ENCODE measurements at regions not wholly inside any gene's neighbourhood (a gene's known extent, or its start where the extent isn't known, plus 50 kb on each side); places are given as distances from the start of the nearest gene placed in this dataset.

- H3K79me2 ChIP-seq (ENCODE audit: control insufficient read depth, insufficient read depth, low read length): no peaks in the 10 kb centered on the region
- H3K27me3 ChIP-seq (ENCODE audit: control insufficient read depth, extremely low read depth, insufficient read depth, low read length): no peaks in the 10 kb centered on the region
- no peak overlapping the region for H3K4me2 ChIP-seq (ENCODE audit: control insufficient read depth, extremely low read depth, insufficient read depth, low read depth, low read length)
- peaks cover 10% of the 10 kb centered on the region for H3K4me1 ChIP-seq (ENCODE audit: control insufficient read depth, extremely low read depth, insufficient read depth, low read length)
- TF ChIP-seq CTCF (optimal IDR thresholded peaks at IDR 0.05 in 1 of 3, IDR thresholded peaks at IDR 0.05 in 1 of 3, conservative IDR thresholded peaks at IDR 0.05 in 1 of 3; ENCODE audit: extremely low read depth in 1 of 3, insufficient read depth in 2 of 3, low read length in 3 of 3) (no peak), EZH2 (IDR thresholded peaks at IDR 0.05; ENCODE audit: low read length) (no peak)
- H3K9me1 ChIP-seq (ENCODE audit: control insufficient read depth, extremely low read depth, insufficient read depth, low read length): no peaks in the 10 kb centered on the region
- H4K20me1 ChIP-seq (ENCODE audit: control insufficient read depth, extremely low read depth, insufficient read depth, low read length): no peaks in the 10 kb centered on the region
- no peak overlapping the region for H3K27ac ChIP-seq (ENCODE audit: control insufficient read depth, insufficient read depth, low read length)
- H3K9me3 ChIP-seq (ENCODE audit: control insufficient read depth, low read depth, low read length): no peaks in the 10 kb centered on the region
- H3K9ac ChIP-seq (ENCODE audit: control insufficient read depth, extremely low read depth, insufficient read depth, low read length): no peak overlapping the region
- H3K36me3 ChIP-seq (ENCODE audit: control insufficient read depth in 2 of 2, extremely low read depth in 1 of 2, insufficient read depth in 2 of 2, low read length in 2 of 2): no peaks in the 10 kb centered on the region
- no peak for FAIRE-seq
- no peak overlapping the region for H2AFZ ChIP-seq (ENCODE audit: control insufficient read depth, low read length)
- dilution Hi-C loops (cut with MboI; ENCODE audit: extremely low pct_ligation_motif_present, low sequenced_read_pairs): no loop called here
- no peak overlapping the region for H3K4me3 ChIP-seq (ENCODE audit: control insufficient read depth in 2 of 3, extremely low read depth in 1 of 3, insufficient read depth in 2 of 3, low read depth in 1 of 3, low read length in 3 of 3)
- DNase-seq (ENCODE audit: low read depth, low spot score): no peak
These were observed 481.8 kb upstream of the NFIA start for GRCh38 chr1:60600532-60600931.

- no peak for TF ChIP-seq CTCF (optimal IDR thresholded peaks at IDR 0.05 in 1 of 3, IDR thresholded peaks at IDR 0.05 in 1 of 3, conservative IDR thresholded peaks at IDR 0.05 in 1 of 3; ENCODE audit: extremely low read depth in 1 of 3, insufficient read depth in 2 of 3, low read length in 3 of 3)
- TF ChIP-seq EZH2 (IDR thresholded peaks at IDR 0.05; ENCODE audit: low read length): no peak
- Histone ChIP-seq H3K4me3 (ENCODE audit: control insufficient read depth in 2 of 3, extremely low read depth in 1 of 3, insufficient read depth in 2 of 3, low read depth in 1 of 3, low read length in 3 of 3) (no peak overlapping the region), H3K9me3 (ENCODE audit: control insufficient read depth, low read depth, low read length) (no peaks in the 10 kb centered on the region), H3K9me1 (ENCODE audit: control insufficient read depth, extremely low read depth, insufficient read depth, low read length) (no peaks in the 10 kb centered on the region), H4K20me1 (ENCODE audit: control insufficient read depth, extremely low read depth, insufficient read depth, low read length) (no peaks in the 10 kb centered on the region), H3K4me1 (ENCODE audit: control insufficient read depth, extremely low read depth, insufficient read depth, low read length) (peaks cover 10% of the 10 kb centered on the region), H3K79me2 (ENCODE audit: control insufficient read depth, insufficient read depth, low read length) (no peaks in the 10 kb centered on the region), H3K36me3 (ENCODE audit: control insufficient read depth in 2 of 2, extremely low read depth in 1 of 2, insufficient read depth in 2 of 2, low read length in 2 of 2) (no peaks in the 10 kb centered on the region), H3K27ac (ENCODE audit: control insufficient read depth, insufficient read depth, low read length) (no peak overlapping the region), H2AFZ (ENCODE audit: control insufficient read depth, low read length) (no peak overlapping the region), H3K4me2 (ENCODE audit: control insufficient read depth, extremely low read depth, insufficient read depth, low read depth, low read length) (no peak overlapping the region), H3K9ac (ENCODE audit: control insufficient read depth, extremely low read depth, insufficient read depth, low read length) (no peak overlapping the region), H3K27me3 (ENCODE audit: control insufficient read depth, extremely low read depth, insufficient read depth, low read length) (no peaks in the 10 kb centered on the region)
- DNase-seq (ENCODE audit: low read depth, low spot score): no peak
- dilution Hi-C loops (cut with MboI; ENCODE audit: extremely low pct_ligation_motif_present, low sequenced_read_pairs): no loop called here
- no peak for FAIRE-seq
These were observed 482.8 kb upstream of the NFIA start for GRCh38 chr1:60599574-60599973.

All from keratinocyte (primary cell).